Natural killer cell (primary cell): ENCODE measurements at regions not wholly inside any gene's neighbourhood (a gene's known extent, or its start where the extent isn't known, plus 50 kb on each side); places are given as distances from the start of the nearest gene placed in this dataset.

Experiments
- ATAC-seq, 3 donors: fragments of 150-1000 bp in 2 of 3; fragments of 200-7000 bp in 1 of 3; cut with Tn5 transposase; 1 replicate in 1 of 3; 2 replicates in 2 of 3; pipeline ENCODE4 v1.10.0; 2021; ENCODE audit warnings: mild to moderate bottlenecking in 2 of 3, moderate library complexity in 2 of 3
- DNase-seq, 2 donors: peaks; one replicate each; pipeline versions ENCODE4 v3.0.0 to v3.0.0-alpha.2; 2013 to 2021; ENCODE audit warnings: mixed read lengths in 1 of 2
- H3K27ac ChIP-seq: one replicate; pipeline ENCODE4 v1.5.1; 2013; ENCODE audit warnings: mild to moderate bottlenecking, low read length
- H3K27me3 ChIP-seq: one replicate; pipeline ENCODE4 v1.6.1; 2013; ENCODE audit warnings: low read length; ENCODE audit not compliant: control insufficient read depth, insufficient read depth
- H3K36me3 ChIP-seq: one replicate; pipeline ENCODE4 v1.6.1; 2013; ENCODE audit warnings: low read length; ENCODE audit not compliant: control insufficient read depth, insufficient read depth
- H3K4me1 ChIP-seq: one replicate; pipeline ENCODE4 v1.6.1; 2013; ENCODE audit warnings: low read length; ENCODE audit not compliant: control insufficient read depth, insufficient read depth
- H3K4me3 ChIP-seq: one replicate; pipeline ENCODE4 v1.5.1; 2013; ENCODE audit warnings: low read length
- H3K9me3 ChIP-seq: one replicate; pipeline ENCODE4 v1.6.1; 2013; ENCODE audit warnings: low read length; ENCODE audit not compliant: control insufficient read depth, insufficient read depth
- H3K27ac Mint-ChIP-seq, 2 donors: one replicate each; pipeline ENCODE4 v1.8.0; 2022; ENCODE audit warnings: mild to moderate bottlenecking in 2 of 2, mixed read lengths in 2 of 2, moderate library complexity in 1 of 2
- H3K27me3 Mint-ChIP-seq, 2 donors: one replicate each; pipeline ENCODE4 v1.8.0; 2022; ENCODE audit warnings: low read depth in 2 of 2, mixed read lengths in 2 of 2
- H3K36me3 Mint-ChIP-seq: one replicate; pipeline ENCODE4 v1.8.0; 2022; ENCODE audit warnings: mixed read lengths
- H3K4me1 Mint-ChIP-seq, 2 donors: one replicate each; pipeline ENCODE4 v1.8.0; 2022; ENCODE audit warnings: mixed read lengths in 2 of 2
- H3K4me3 Mint-ChIP-seq: one replicate; pipeline ENCODE4 v1.8.0; 2022; ENCODE audit warnings: mild to moderate bottlenecking, moderate library complexity, mixed read lengths
- H3K9me3 Mint-ChIP-seq, 2 donors: one replicate each; pipeline ENCODE4 v1.8.0; 2022; ENCODE audit warnings: mixed read lengths in 2 of 2
- WGBS: methylation state at CpG from one replicate; pipeline ENCODE4 v1.1.7; 2013; ENCODE audit warnings: missing lambda C conversion rate; ENCODE audit not compliant: insufficient coverage; 5-methylcytosine and 5-hydroxymethylcytosine counted together
- intact Hi-C: fragments of 100-400 bp; cut with micrococcal nuclease; formaldehyde crosslinking; loops from one replicate; pipeline ENCODE4 v1.14.2; 2022
- TF ChIP-seq, protein P1 (sequence below): fragments of 200-600 bp; IDR thresholded peaks from one replicate; pipeline ENCODE4 v1.8.0; 2022; ENCODE audit warnings: antibody characterized with exemption

GRCh38 chrY:13845276-13845675 lies 141.0 kb downstream of the VCY start:
- TF ChIP-seq, protein P1, sequence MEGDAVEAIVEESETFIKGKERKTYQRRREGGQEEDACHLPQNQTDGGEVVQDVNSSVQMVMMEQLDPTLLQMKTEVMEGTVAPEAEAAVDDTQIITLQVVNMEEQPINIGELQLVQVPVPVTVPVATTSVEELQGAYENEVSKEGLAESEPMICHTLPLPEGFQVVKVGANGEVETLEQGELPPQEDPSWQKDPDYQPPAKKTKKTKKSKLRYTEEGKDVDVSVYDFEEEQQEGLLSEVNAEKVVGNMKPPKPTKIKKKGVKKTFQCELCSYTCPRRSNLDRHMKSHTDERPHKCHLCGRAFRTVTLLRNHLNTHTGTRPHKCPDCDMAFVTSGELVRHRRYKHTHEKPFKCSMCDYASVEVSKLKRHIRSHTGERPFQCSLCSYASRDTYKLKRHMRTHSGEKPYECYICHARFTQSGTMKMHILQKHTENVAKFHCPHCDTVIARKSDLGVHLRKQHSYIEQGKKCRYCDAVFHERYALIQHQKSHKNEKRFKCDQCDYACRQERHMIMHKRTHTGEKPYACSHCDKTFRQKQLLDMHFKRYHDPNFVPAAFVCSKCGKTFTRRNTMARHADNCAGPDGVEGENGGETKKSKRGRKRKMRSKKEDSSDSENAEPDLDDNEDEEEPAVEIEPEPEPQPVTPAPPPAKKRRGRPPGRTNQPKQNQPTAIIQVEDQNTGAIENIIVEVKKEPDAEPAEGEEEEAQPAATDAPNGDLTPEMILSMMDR, result no peak

DNA sequence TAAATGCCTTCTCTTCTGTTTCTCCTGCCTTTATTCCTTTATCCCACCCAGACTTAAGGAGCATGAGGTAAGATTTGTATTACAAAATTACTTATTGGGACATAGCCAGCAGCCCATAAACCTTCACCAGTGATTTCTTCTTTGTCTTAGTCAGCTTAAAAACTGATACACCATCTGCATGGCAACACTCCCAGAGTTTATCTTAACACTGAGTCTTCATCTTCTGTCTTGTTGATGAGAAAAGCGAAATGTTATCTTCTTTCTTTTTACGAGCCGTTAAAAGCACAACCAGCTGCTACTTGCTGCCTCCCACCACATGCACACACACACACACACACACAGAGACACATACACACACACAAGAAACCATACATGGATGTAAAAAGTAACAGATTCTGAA lies 116.7 kb downstream of the VCY start:
- no peaks in the 10 kb centered on the region for H3K27me3 ChIP-seq
- no peak overlapping the region for H3K4me3 ChIP-seq
- Mint-ChIP-seq H3K36me3 (no peaks in the 10 kb centered on the region), H3K9me3 (no peaks in the 10 kb centered on the region), H3K4me3 (no peak overlapping the region), H3K27me3 (no peaks in the 10 kb centered on the region), H3K27ac (no peak overlapping the region), H3K4me1 (no peaks in the 10 kb centered on the region)
- TF ChIP-seq, protein P1, result no peak
- no peaks in the 10 kb centered on the region for H3K36me3 ChIP-seq
- DNase-seq, result no peak
- H3K9me3 ChIP-seq, result no peaks in the 10 kb centered on the region
- no peaks in the 10 kb centered on the region for H3K4me1 ChIP-seq
- H3K27ac ChIP-seq, result no peak overlapping the region
- intact Hi-C loops, result no loop called here
- ATAC-seq, result no peak
- 81% methylated on average over 3 of the region's 3 CpGs for WGBS

More at GRCh38 chrY:13845276-13845675, 141.0 kb downstream of the VCY start:
- H3K9me3 ChIP-seq, result no peaks in the 10 kb centered on the region
- ATAC-seq (no peak), DNase-seq (no peak)
- H3K4me1 Mint-ChIP-seq, result no peaks in the 10 kb centered on the region
- no peaks in the 10 kb centered on the region for H3K27me3 ChIP-seq
- H3K4me1 ChIP-seq, result no peaks in the 10 kb centered on the region
- H3K9me3 Mint-ChIP-seq, result peaks cover 0 to 6% of the 10 kb centered on the region in 2 donors
- no peak overlapping the region for H3K4me3 ChIP-seq
- H3K27ac ChIP-seq, result no peak overlapping the region
- H3K36me3 Mint-ChIP-seq, result no peaks in the 10 kb centered on the region
- no peak overlapping the region for H3K4me3 Mint-ChIP-seq
- H3K27me3 Mint-ChIP-seq, result no peaks in the 10 kb centered on the region
- no peaks in the 10 kb centered on the region for H3K36me3 ChIP-seq
- H3K27ac Mint-ChIP-seq, result no peak overlapping the region
- intact Hi-C loops, result no loop called here

DNA sequence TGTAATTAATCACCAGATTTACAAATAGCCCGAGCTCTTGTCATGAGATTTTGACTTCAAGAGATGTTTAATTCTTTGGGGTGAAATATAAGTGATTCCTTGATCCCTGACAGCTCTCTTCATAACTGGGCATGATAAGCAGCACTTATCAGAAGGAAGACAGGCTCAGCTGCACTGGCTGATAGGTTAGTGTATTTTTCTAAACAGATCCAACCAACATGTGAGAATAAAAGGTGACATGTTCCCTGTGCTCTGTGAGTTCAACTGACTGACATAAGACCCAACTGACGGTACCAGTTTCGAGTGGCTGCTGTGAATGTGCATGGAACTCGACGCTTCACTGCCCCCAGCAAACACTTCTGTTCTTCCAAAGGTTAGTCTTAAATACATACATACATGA lies 114.8 kb downstream of the VCY start:
- ATAC-seq, result no peak
- 100% methylated on average over 3 of the region's 5 CpGs for WGBS
- TF ChIP-seq, protein P1, result no peak

GRCh38 chrY:13872696-13873095 lies 113.6 kb downstream of the VCY start:
- H3K27me3 Mint-ChIP-seq, result no peaks in the 10 kb centered on the region
- H3K4me1 ChIP-seq, result no peaks in the 10 kb centered on the region
- no peak overlapping the region for H3K4me3 Mint-ChIP-seq
- 72% methylated on average over 2 of the region's 2 CpGs for whole genome bisulfite sequencing
- no peaks in the 10 kb centered on the region for H3K36me3 ChIP-seq
- peaks cover 0 to 3% of the 10 kb centered on the region in 2 donors for H3K9me3 Mint-ChIP-seq
- no peaks in the 10 kb centered on the region for H3K9me3 ChIP-seq
- ATAC-seq (no peak), DNase-seq (no peak)
- no peaks in the 10 kb centered on the region for H3K36me3 Mint-ChIP-seq
- H3K4me3 ChIP-seq, result no peak overlapping the region
- H3K27me3 ChIP-seq, result no peaks in the 10 kb centered on the region
- H3K27ac ChIP-seq, result no peak overlapping the region
- intact Hi-C loops, result no loop called here
- no peaks in the 10 kb centered on the region for H3K4me1 Mint-ChIP-seq
- TF ChIP-seq, protein P1, result no peak
- H3K27ac Mint-ChIP-seq, result no peak overlapping the region

More for the DNA sequence above, 114.8 kb downstream of the VCY start:
- no peaks in the 10 kb centered on the region for H3K36me3 ChIP-seq
- Mint-ChIP-seq H3K36me3 (no peaks in the 10 kb centered on the region), H3K4me3 (no peak overlapping the region), H3K4me1 (no peaks in the 10 kb centered on the region), H3K9me3 (peaks cover 0 to 3% of the 10 kb centered on the region in 2 donors), H3K27me3 (no peaks in the 10 kb centered on the region), H3K27ac (no peak overlapping the region)
- DNase-seq, result no peak
- H3K4me3 ChIP-seq, result no peak overlapping the region
- no peak overlapping the region for H3K27ac ChIP-seq
- no peaks in the 10 kb centered on the region for H3K27me3 ChIP-seq
- no peaks in the 10 kb centered on the region for H3K9me3 ChIP-seq
- H3K4me1 ChIP-seq, result no peaks in the 10 kb centered on the region
- intact Hi-C loops, result no loop called here
